ENCODE measurements at regions not wholly inside any gene's neighbourhood (a gene's known extent, or its start where the extent isn't known, plus 50 kb on each side); places are given as distances from the start of the nearest gene placed in this dataset.

GRCh38 chr7:137073571-137074325 lies 205.3 kb downstream of the CHRM2 start:
- TF ChIP-seq GATA3 (IDR thresholded peaks at IDR 0.05; ENCODE audit: low read depth, low read length) (no peak), GATA2 (IDR thresholded peaks at IDR 0.05; ENCODE audit: low read depth, low read length) (no peak)
